ENCODE measurements at regions not wholly inside any gene's neighbourhood (a gene's known extent, or its start where the extent isn't known, plus 50 kb on each side); places are given as distances from the start of the nearest gene placed in this dataset.

- Mint-ChIP-seq H3K36me3 (ENCODE audit: low read depth) (peaks cover 6% of the 10 kb centered on the region; the same call in 1 of the 3 replicates), H3K9me3 (peaks cover 13% of the 10 kb centered on the region; the same call in 2 of the 3 replicates), H3K27me3 (ENCODE audit: insufficient read depth, low read depth, poor library complexity) (peaks cover 2% of the 10 kb centered on the region), H3K4me3 (no peak overlapping the region), H3K27ac (no peak overlapping the region), H3K4me1 (no peaks in the 10 kb centered on the region)
- no peaks in the 10 kb centered on the region; the same call in 1 of the 2 replicates for H3K9me2 ChIP-seq (ENCODE audit: insufficient read depth)
- H4K20me1 ChIP-seq (replicated peaks; ENCODE audit: insufficient read depth), result no peaks in the 10 kb centered on the region
- H3K79me2 ChIP-seq (replicated peaks; ENCODE audit: insufficient read depth), result no peaks in the 10 kb centered on the region
- ATAC-seq, result no peak
- no peak overlapping the region for H2AFZ ChIP-seq
- no peaks in the 10 kb centered on the region for H3F3A ChIP-seq (replicated peaks; ENCODE audit: low read depth)
- no peaks in the 10 kb centered on the region for H3K4me1 ChIP-seq (ENCODE audit: insufficient read depth)
- TF ChIP-seq ETS1 (IDR thresholded peaks at IDR 0.05) (no peak), ZNF114 (CRISPR knock-in tag; IDR thresholded peaks at IDR 0.05) (no peak), JUNB (IDR thresholded peaks at IDR 0.05; ENCODE audit: unreplicated experiment) (no peak), CTCF (conservative IDR thresholded peaks at IDR 0.05; ENCODE audit: low read depth in 2 of 2) (no peak), CREB1 (CRISPR knock-in tag; IDR thresholded peaks at IDR 0.05; ENCODE audit: low read depth) (no peak), STAT1 (IDR thresholded peaks at IDR 0.05; ENCODE audit: unreplicated experiment) (no peak), EZH2 (IDR thresholded peaks at IDR 0.05; ENCODE audit: low read depth, unreplicated experiment) (no peak), ZNF331 (CRISPR knock-in tag; IDR thresholded peaks at IDR 0.05; ENCODE audit: low read depth) (no peak), REST (IDR thresholded peaks at IDR 0.05; ENCODE audit: unreplicated experiment) (no peak), POLR2AphosphoS5 (IDR thresholded peaks at IDR 0.05; ENCODE audit: low read depth) (no peak), NANOG (IDR thresholded peaks at IDR 0.05; ENCODE audit: borderline replicate concordance) (no peak)
- no peak overlapping the region for H3K27ac ChIP-seq (ENCODE audit: low read depth)
- no peak for DNase-seq (ENCODE audit: low spot score)
- no peak overlapping the region for H3K4me2 ChIP-seq
- H3K36me3 ChIP-seq (ENCODE audit: insufficient read depth), result no peaks in the 10 kb centered on the region
- no peaks in the 10 kb centered on the region for H3K27me3 ChIP-seq (ENCODE audit: insufficient read depth)
- H3K4me3 ChIP-seq, result no peak overlapping the region
These were observed 124.8 kb downstream of the C1D start for GRCh38 chr2:67938053-67938452.
